IMR-90 (cell line): ENCODE measurements at regions not wholly inside any gene's neighbourhood (a gene's known extent, or its start where the extent isn't known, plus 50 kb on each side); places are given as distances from the start of the nearest gene placed in this dataset.

Experiments
- ATAC-seq: fragments of 200-7000 bp; cut with Tn5 transposase; 2 replicates; pipeline ENCODE4 v1.9.1; 2020; ENCODE audit warnings: low read depth, mild to moderate bottlenecking, moderate library complexity
- BruUV-seq: library from RNA; stranded (reverse); fragments of 400-500 nt; replicated peaks from 2 replicates; lab custom pipeline; 2021; lab: Mats Ljungman, UMichigan
- CTCF ChIA-PET: fragments of 300-600 bp; formaldehyde crosslinking; extraction: SDS; loops from one replicate; lab custom pipeline; 2021; ENCODE audit warnings: antibody characterized with exemption; lab: Yijun Ruan, JAX
- POLR2A ChIA-PET: fragments of 300-600 bp; sonication (Branson Sonifier 250); formaldehyde crosslinking; loops from one replicate; lab custom pipeline; 2022; ENCODE audit warnings: antibody characterized with exemption; ENCODE audit not compliant: unreplicated experiment; lab: Charles Lee
- DNase-seq: peaks from one replicate; pipeline ENCODE4 v3.0.0; 2013
- H2AFZ ChIP-seq: replicated peaks from 2 replicates; pipeline ENCODE3; 2013; ENCODE audit warnings: low read length, mild to moderate bottlenecking; ENCODE audit not compliant: poor library complexity
- H2AK5ac ChIP-seq: 2 replicates; pipeline ENCODE4 v1.6.1; 2013; ENCODE audit warnings: low read depth, low read length, inconsistent platforms
- H2AK9ac ChIP-seq: replicated peaks from 2 replicates; pipeline ENCODE3; 2013; ENCODE audit warnings: mild to moderate bottlenecking, low read depth, low read length, moderate library complexity; ENCODE audit not compliant: poor library complexity
- H2BK120ac ChIP-seq: 2 replicates; pipeline ENCODE4 v1.6.1; 2013; ENCODE audit warnings: low read depth, low read length, inconsistent platforms
- H2BK15ac ChIP-seq: 3 replicates; pipeline ENCODE4 v1.6.1; 2013; ENCODE audit warnings: low read depth, low read length, inconsistent platforms
- H2BK20ac ChIP-seq: 2 replicates; pipeline ENCODE4 v1.6.1; 2013; ENCODE audit warnings: low read depth, mild to moderate bottlenecking, inconsistent platforms, low read length, moderate library complexity
- H2BK5ac ChIP-seq: 2 replicates; pipeline ENCODE4 v1.6.1; 2013; ENCODE audit warnings: mild to moderate bottlenecking, low read depth, low read length, inconsistent platforms; ENCODE audit not compliant: poor library complexity, severe bottlenecking
- H3K14ac ChIP-seq: replicated peaks from 2 replicates; pipeline ENCODE4 v1.6.1; 2013; ENCODE audit warnings: low read depth, low read length, inconsistent platforms
- H3K18ac ChIP-seq: 2 replicates; pipeline ENCODE4 v1.6.1; 2013; ENCODE audit warnings: low read depth, low read length, control low read depth
- H3K23ac ChIP-seq: 2 replicates; pipeline ENCODE4 v1.6.1; 2013; ENCODE audit warnings: low read depth, low read length, inconsistent platforms
- H3K27ac ChIP-seq: 2 replicates; pipeline ENCODE4 v1.5.1; 2013; ENCODE audit warnings: mild to moderate bottlenecking, control low read depth, low read length; ENCODE audit not compliant: insufficient read depth
- H3K27me3 ChIP-seq: 2 replicates; pipeline ENCODE4 v1.6.1; 2013; ENCODE audit warnings: low read length; ENCODE audit not compliant: control insufficient read depth, insufficient read depth
- H3K36me3 ChIP-seq: 2 replicates; pipeline ENCODE4 v1.6.1; 2013; ENCODE audit warnings: low read length, mixed read lengths; ENCODE audit not compliant: control insufficient read depth, insufficient read depth
- H3K4ac ChIP-seq: 2 replicates; pipeline ENCODE4 v1.6.1; 2013; ENCODE audit warnings: low read depth, low read length, inconsistent platforms
- H3K4me1 ChIP-seq: 2 replicates; pipeline ENCODE4 v1.6.1; 2013; ENCODE audit warnings: low read length, mixed read lengths; ENCODE audit not compliant: control insufficient read depth, insufficient read depth
- H3K4me2 ChIP-seq: 2 replicates; pipeline ENCODE4 v1.6.1; 2013; ENCODE audit warnings: low read depth, mild to moderate bottlenecking, control low read depth, low read length, moderate library complexity
- H3K4me3 ChIP-seq: 2 replicates; pipeline ENCODE4 v1.5.1; 2013; ENCODE audit warnings: low read depth, mild to moderate bottlenecking, control low read depth, low read length, moderate library complexity; ENCODE audit not compliant: insufficient read depth
- H3K56ac ChIP-seq: 2 replicates; pipeline ENCODE4 v1.6.1; 2013; ENCODE audit warnings: low read length, inconsistent platforms; ENCODE audit not compliant: insufficient read depth; ENCODE audit errors: extremely low read depth
- H3K79me1 ChIP-seq, 2 experiments: 2 replicates each; pipeline ENCODE4 v1.6.1; 2013; ENCODE audit warnings: low read length in 2 of 2, inconsistent platforms in 1 of 2, low read depth in 1 of 2
- H3K9ac ChIP-seq: 2 replicates; pipeline ENCODE4 v1.6.1; 2013; ENCODE audit warnings: low read depth, low read length, control low read depth
- H3K9me1 ChIP-seq: 2 replicates; pipeline ENCODE4 v1.6.1; 2013; ENCODE audit warnings: low read length, inconsistent platforms; ENCODE audit not compliant: insufficient read depth
- H3K9me3 ChIP-seq: 2 replicates; pipeline ENCODE4 v1.6.1; 2013; ENCODE audit warnings: low read length; ENCODE audit not compliant: control insufficient read depth, insufficient read depth
- H4K20me1 ChIP-seq: 2 replicates; pipeline ENCODE4 v1.6.1; 2013; ENCODE audit warnings: low read length, inconsistent platforms; ENCODE audit not compliant: insufficient read depth
- H4K5ac ChIP-seq: 2 replicates; pipeline ENCODE4 v1.6.1; 2013; ENCODE audit warnings: mild to moderate bottlenecking, low read depth, low read length, control low read depth
- H4K8ac ChIP-seq, 2 experiments: 2 replicates each; pipeline ENCODE4 v1.6.1; 2013; ENCODE audit warnings: low read depth in 2 of 2, low read length in 2 of 2, control low read depth in 1 of 2, inconsistent platforms in 1 of 2
- H4K91ac ChIP-seq: 2 replicates; pipeline ENCODE4 v1.6.1; 2013; ENCODE audit warnings: low read depth, low read length, inconsistent platforms; ENCODE audit not compliant: insufficient read depth
- BHLHE40 ChIP-seq: fragments of 150-350 bp; IDR thresholded peaks from 2 replicates; pipeline ENCODE4 v1.6.1; 2016; ENCODE audit warnings: mild to moderate bottlenecking, low read depth, low read length
- CEBPB ChIP-seq: IDR thresholded peaks from 2 replicates; pipeline ENCODE4 v1.6.1; 2012; ENCODE audit warnings: low read depth, low read length, improper control_type of control experiment
- CHD1 ChIP-seq: IDR thresholded peaks from 2 replicates; pipeline ENCODE4 v1.6.1; 2012; ENCODE audit warnings: low read depth, low read length, improper control_type of control experiment
- ELK1 ChIP-seq: fragments of 150-350 bp; IDR thresholded peaks from 2 replicates; pipeline ENCODE4 v1.6.1; 2016; ENCODE audit warnings: low read depth, mild to moderate bottlenecking, low read length, moderate library complexity, borderline replicate concordance
- FOS ChIP-seq: fragments of 150-350 bp; IDR thresholded peaks from 2 replicates; pipeline ENCODE4 v1.6.1; 2016; ENCODE audit warnings: low read depth, low read length
- MAFK ChIP-seq: IDR thresholded peaks from 2 replicates; pipeline ENCODE4 v1.6.1; 2012; ENCODE audit warnings: low read depth, low read length, improper control_type of control experiment
- MAZ ChIP-seq: IDR thresholded peaks from 2 replicates; pipeline ENCODE4 v1.6.1; 2012; ENCODE audit warnings: low read depth, mild to moderate bottlenecking, low read length, improper control_type of control experiment, moderate library complexity, borderline replicate concordance
- MXI1 ChIP-seq: IDR thresholded peaks from 2 replicates; pipeline ENCODE4 v1.6.1; 2012; ENCODE audit warnings: low read depth, mild to moderate bottlenecking, low read length, moderate library complexity, borderline replicate concordance
- NFE2L2 ChIP-seq: fragments of 150-350 bp; IDR thresholded peaks from 2 replicates; pipeline ENCODE4 v1.6.1; 2016; ENCODE audit warnings: low read depth, mild to moderate bottlenecking, low read length
- POLR2A ChIP-seq: IDR thresholded peaks from 2 replicates; pipeline ENCODE4 v1.6.1; 2012; ENCODE audit warnings: mild to moderate bottlenecking, low read depth, low read length
- RAD21 ChIP-seq: IDR thresholded peaks from 2 replicates; pipeline ENCODE4 v1.6.1; 2012; ENCODE audit warnings: low read length, improper control_type of control experiment
- RCOR1 ChIP-seq: IDR thresholded peaks from 2 replicates; pipeline ENCODE4 v1.6.1; 2012; ENCODE audit warnings: mild to moderate bottlenecking, low read length, improper control_type of control experiment; ENCODE audit not compliant: insufficient replicate concordance
- RFX5 ChIP-seq: IDR thresholded peaks from 2 replicates; pipeline ENCODE4 v1.8.0; 2012; ENCODE audit warnings: low read depth, mild to moderate bottlenecking, low read length, moderate library complexity
- SMC3 ChIP-seq: fragments of 150-350 bp; IDR thresholded peaks from 2 replicates; pipeline ENCODE4 v1.6.1; 2016; ENCODE audit warnings: low read depth, mild to moderate bottlenecking, antibody characterized with exemption, low read length, moderate library complexity
- USF2 ChIP-seq: fragments of 150-350 bp; IDR thresholded peaks from 2 replicates; pipeline ENCODE4 v1.6.1; 2017; ENCODE audit warnings: mild to moderate bottlenecking, antibody characterized with exemption, low read length, low read depth
- WGBS, 2 experiments: methylation state at CpG; one replicate each; pipeline versions ENCODE4 v1.1.5 to v1.1.7; 2013; ENCODE audit warnings: missing lambda C conversion rate in 2 of 2; ENCODE audit not compliant: insufficient read length in 1 of 2; ENCODE audit errors: extremely low coverage in 2 of 2; 5-methylcytosine and 5-hydroxymethylcytosine counted together
- dilution Hi-C: fragments of 300-500 bp; cut with HindIII; formaldehyde crosslinking; loops from one replicate; pipeline ENCODE4 v1.14.3; 2018; ENCODE audit warnings: low sequenced_read_pairs; ENCODE audit not compliant: unreplicated experiment
- in situ Hi-C: fragments of 300-500 bp; cut with MboI; formaldehyde crosslinking; loops from 3 replicates; pipeline ENCODE4 v1.14.3; 2019; ENCODE audit warnings: low sequenced_read_pairs, inconsistent platforms, mixed read lengths
- intact Hi-C: fragments of 100-400 bp; cut with micrococcal nuclease; formaldehyde crosslinking; loops from 2 replicates; pipeline ENCODE4 v1.10.0; 2022
- TF ChIP-seq, protein P1 (sequence below): conservative IDR thresholded peaks from 2 replicates; pipeline ENCODE4 v1.5.1; 2012; ENCODE audit warnings: mild to moderate bottlenecking, low read depth, low read length, improper control_type of control experiment

- Histone ChIP-seq H3K4me2 (no peak overlapping the region), H4K8ac (no peak overlapping the region), H4K5ac (no peak overlapping the region), H2AFZ (no peak overlapping the region), H2AK9ac (no peak overlapping the region), H3K36me3 (no peaks in the 10 kb centered on the region), H3K56ac (no peak overlapping the region), H3K4me1 (no peaks in the 10 kb centered on the region), H4K91ac (no peak overlapping the region), H2BK15ac (no peak overlapping the region), H3K9me3 (no peaks in the 10 kb centered on the region), H3K79me1 (no peaks in the 10 kb centered on the region), H2BK5ac (no peak overlapping the region), H3K9ac (no peak overlapping the region), H3K27me3 (peaks cover 9% of the 10 kb centered on the region), H2AK5ac (no peak overlapping the region), H3K9me1 (no peaks in the 10 kb centered on the region), H3K23ac (no peak overlapping the region), H2BK20ac (no peak overlapping the region), H2BK120ac (no peak overlapping the region), H3K4me3 (no peak overlapping the region), H3K14ac (no peak overlapping the region), H3K18ac (no peak overlapping the region), H4K20me1 (no peaks in the 10 kb centered on the region), H3K27ac (no peak overlapping the region), H3K4ac (no peak overlapping the region)
- ChIA-PET CTCF (interaction anchor here (1.1 kb wide), 1 partner anchor 1699 kb away, joined by 3 read pairs; no protein-coding TSS in a partner anchor), POLR2A (no interaction called here)
- BruUV-seq, result no TSS peak
- dilution Hi-C loops, result no loop called here
- intact Hi-C loops, result no loop called here
- in situ Hi-C loops, result loop anchor here (10.0 to 25.0 kb wide), 2 partner anchors 1271 to 1703 kb away; partner anchors contain the start of gene ISL1
- no peak for ATAC-seq
- no peak for TF ChIP-seq POLR2A
- TF ChIP-seq MAFK, result no peak
- no peak for TF ChIP-seq NFE2L2
- TF ChIP-seq, protein P1, sequence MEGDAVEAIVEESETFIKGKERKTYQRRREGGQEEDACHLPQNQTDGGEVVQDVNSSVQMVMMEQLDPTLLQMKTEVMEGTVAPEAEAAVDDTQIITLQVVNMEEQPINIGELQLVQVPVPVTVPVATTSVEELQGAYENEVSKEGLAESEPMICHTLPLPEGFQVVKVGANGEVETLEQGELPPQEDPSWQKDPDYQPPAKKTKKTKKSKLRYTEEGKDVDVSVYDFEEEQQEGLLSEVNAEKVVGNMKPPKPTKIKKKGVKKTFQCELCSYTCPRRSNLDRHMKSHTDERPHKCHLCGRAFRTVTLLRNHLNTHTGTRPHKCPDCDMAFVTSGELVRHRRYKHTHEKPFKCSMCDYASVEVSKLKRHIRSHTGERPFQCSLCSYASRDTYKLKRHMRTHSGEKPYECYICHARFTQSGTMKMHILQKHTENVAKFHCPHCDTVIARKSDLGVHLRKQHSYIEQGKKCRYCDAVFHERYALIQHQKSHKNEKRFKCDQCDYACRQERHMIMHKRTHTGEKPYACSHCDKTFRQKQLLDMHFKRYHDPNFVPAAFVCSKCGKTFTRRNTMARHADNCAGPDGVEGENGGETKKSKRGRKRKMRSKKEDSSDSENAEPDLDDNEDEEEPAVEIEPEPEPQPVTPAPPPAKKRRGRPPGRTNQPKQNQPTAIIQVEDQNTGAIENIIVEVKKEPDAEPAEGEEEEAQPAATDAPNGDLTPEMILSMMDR, result no peak
- no peak for TF ChIP-seq RCOR1
- no peak for TF ChIP-seq CHD1
- TF ChIP-seq MXI1, result no peak
- no peak for TF ChIP-seq BHLHE40
- no peak for TF ChIP-seq RAD21
- TF ChIP-seq CEBPB, result no peak
- TF ChIP-seq MAZ, result no peak
- TF ChIP-seq ELK1, result no peak
- no peak for TF ChIP-seq FOS
- no peak for TF ChIP-seq USF2
- no peak for TF ChIP-seq RFX5
- no peak for TF ChIP-seq SMC3
- DNase-seq, result no peak
- WGBS, 2 experiments, result no CpG with 5 or more reads among the region's 2 CpGs
These were observed 129.5 kb upstream of the ITGA1 start for GRCh38 chr5:52658246-52658645.
